ENCODE measurements at regions not wholly inside any gene's neighbourhood (a gene's known extent, or its start where the extent isn't known, plus 50 kb on each side); places are given as distances from the start of the nearest gene placed in this dataset.

DNA sequence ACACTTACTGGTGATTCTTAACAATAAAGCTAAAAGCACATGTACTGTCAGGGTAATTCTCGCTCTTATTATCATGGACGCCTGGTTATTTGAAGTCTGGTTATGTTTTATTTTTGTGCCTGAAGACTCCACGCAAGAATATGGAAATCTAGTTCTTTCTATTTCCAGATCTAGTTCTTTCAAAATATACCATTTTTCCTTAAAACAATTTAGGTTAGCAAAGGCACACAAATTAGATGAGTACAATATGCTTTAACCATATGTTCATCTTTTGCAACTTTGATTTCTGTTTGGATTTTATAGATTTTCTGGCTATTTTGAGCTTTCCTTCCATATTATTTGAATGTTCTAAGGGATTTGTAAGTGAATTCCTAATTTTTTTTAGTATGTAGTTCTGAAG, 1783.1 kb downstream of the PCDH7 start:
- TF ChIP-seq, protein P1, sequence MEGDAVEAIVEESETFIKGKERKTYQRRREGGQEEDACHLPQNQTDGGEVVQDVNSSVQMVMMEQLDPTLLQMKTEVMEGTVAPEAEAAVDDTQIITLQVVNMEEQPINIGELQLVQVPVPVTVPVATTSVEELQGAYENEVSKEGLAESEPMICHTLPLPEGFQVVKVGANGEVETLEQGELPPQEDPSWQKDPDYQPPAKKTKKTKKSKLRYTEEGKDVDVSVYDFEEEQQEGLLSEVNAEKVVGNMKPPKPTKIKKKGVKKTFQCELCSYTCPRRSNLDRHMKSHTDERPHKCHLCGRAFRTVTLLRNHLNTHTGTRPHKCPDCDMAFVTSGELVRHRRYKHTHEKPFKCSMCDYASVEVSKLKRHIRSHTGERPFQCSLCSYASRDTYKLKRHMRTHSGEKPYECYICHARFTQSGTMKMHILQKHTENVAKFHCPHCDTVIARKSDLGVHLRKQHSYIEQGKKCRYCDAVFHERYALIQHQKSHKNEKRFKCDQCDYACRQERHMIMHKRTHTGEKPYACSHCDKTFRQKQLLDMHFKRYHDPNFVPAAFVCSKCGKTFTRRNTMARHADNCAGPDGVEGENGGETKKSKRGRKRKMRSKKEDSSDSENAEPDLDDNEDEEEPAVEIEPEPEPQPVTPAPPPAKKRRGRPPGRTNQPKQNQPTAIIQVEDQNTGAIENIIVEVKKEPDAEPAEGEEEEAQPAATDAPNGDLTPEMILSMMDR (conservative IDR thresholded peaks at IDR 0.05; ENCODE audit: low read length): no peak
- TF ChIP-seq EZH2phosphoT487 (IDR thresholded peaks at IDR 0.05; ENCODE audit: borderline replicate concordance, low read depth, low read length): no peak
